GM23338 (cell line): ENCODE measurements at regions not wholly inside any gene's neighbourhood (a gene's known extent, or its start where the extent isn't known, plus 50 kb on each side); places are given as distances from the start of the nearest gene placed in this dataset.
"Not testable (repeated sequence)": the region's sequence is repeated elsewhere in the genome, so short reads cannot be mapped to it uniquely, and the experiment has no call there.

Source experiments
- ATAC-seq: fragments of 200-7000 bp; cut with Tn5 transposase; 3 replicates; pipeline ENCODE4 v1.9.1; 2020
- DNase-seq: peaks from one replicate; pipeline ENCODE4 v3.0.0-alpha.2; 2015; ENCODE audit warnings: low spot score
- H2AFZ ChIP-seq: fragments of 200-600 bp; sonication (generic); 2 replicates; pipeline ENCODE4 v1.8.0; 2016; ENCODE audit warnings: antibody characterized with exemption, mild to moderate bottlenecking, moderate library complexity
- H3F3A ChIP-seq: fragments of 200-600 bp; sonication (generic); replicated peaks from 2 replicates; pipeline ENCODE4 v1.8.0; 2017; ENCODE audit warnings: antibody characterized with exemption, mixed run types, low read depth
- H3K27ac ChIP-seq: fragments of 200-600 bp; sonication (generic); 2 replicates; pipeline ENCODE4 v1.6.1; 2016; ENCODE audit warnings: low read depth
- H3K27me3 ChIP-seq: fragments of 200-600 bp; sonication (generic); 2 replicates; pipeline ENCODE4 v1.8.0; 2016; ENCODE audit warnings: mild to moderate bottlenecking, mixed run types, moderate library complexity; ENCODE audit not compliant: insufficient read depth
- H3K36me3 ChIP-seq: fragments of 200-600 bp; sonication (generic); 2 replicates; pipeline ENCODE4 v1.8.0; 2016; ENCODE audit warnings: mild to moderate bottlenecking; ENCODE audit not compliant: insufficient read depth
- H3K4me1 ChIP-seq: fragments of 200-600 bp; sonication (generic); 2 replicates; pipeline ENCODE4 v1.8.0; 2016; ENCODE audit warnings: mild to moderate bottlenecking, moderate library complexity; ENCODE audit not compliant: insufficient read depth
- H3K4me2 ChIP-seq: fragments of 200-600 bp; sonication (generic); 2 replicates; pipeline ENCODE4 v1.7.1; 2017; ENCODE audit warnings: mixed run types
- H3K4me3 ChIP-seq: fragments of 200-600 bp; sonication (generic); 2 replicates; pipeline ENCODE4 v1.6.1; 2016; ENCODE audit warnings: mixed run types
- H3K79me2 ChIP-seq: fragments of 200-600 bp; sonication (generic); replicated peaks from 2 replicates; pipeline ENCODE4 v1.8.0; 2017; ENCODE audit warnings: mild to moderate bottlenecking; ENCODE audit not compliant: insufficient read depth
- H3K9me2 ChIP-seq: fragments of 200-600 bp; sonication (generic); 2 replicates; pipeline ENCODE4 v1.8.0; 2017; ENCODE audit not compliant: insufficient read depth
- H4K20me1 ChIP-seq: fragments of 200-600 bp; sonication (generic); replicated peaks from 2 replicates; pipeline ENCODE4 v1.8.0; 2017; ENCODE audit warnings: mild to moderate bottlenecking; ENCODE audit not compliant: insufficient read depth
- H3K27ac Mint-ChIP-seq: 2 replicates; pipeline ENCODE4 v1.8.0; 2020; ENCODE audit warnings: inconsistent platforms, mild to moderate bottlenecking, moderate library complexity, mixed read lengths
- H3K27me3 Mint-ChIP-seq: 3 replicates; pipeline ENCODE4 v1.8.0; 2022; ENCODE audit warnings: low read depth, mild to moderate bottlenecking, moderate library complexity, mixed read lengths, inconsistent platforms; ENCODE audit not compliant: insufficient read depth, poor library complexity
- H3K36me3 Mint-ChIP-seq: 3 replicates; pipeline ENCODE4 v1.8.0; 2021; ENCODE audit warnings: low read depth, mild to moderate bottlenecking, inconsistent platforms, moderate library complexity, mixed read lengths
- H3K4me1 Mint-ChIP-seq: 3 replicates; pipeline ENCODE4 v1.8.0; 2020; ENCODE audit warnings: mild to moderate bottlenecking, inconsistent platforms, mixed read lengths
- H3K4me3 Mint-ChIP-seq: 3 replicates; pipeline ENCODE4 v1.8.0; 2021; ENCODE audit warnings: moderate library complexity, mild to moderate bottlenecking, inconsistent platforms, mixed read lengths
- H3K9me3 Mint-ChIP-seq: 3 replicates; pipeline ENCODE4 v1.8.0; 2020; ENCODE audit warnings: moderate library complexity, mild to moderate bottlenecking, inconsistent platforms, mixed read lengths
- CTCF ChIP-seq, 2 experiments: fragments of 200-600 bp in 1 of 2; sonication (generic) in 1 of 2; conservative IDR thresholded peaks; 2 replicates each; pipeline versions ENCODE4 v1.5.1 to v1.6.1; 2016 to 2017; ENCODE audit warnings: antibody characterized with exemption in 2 of 2, low read depth in 2 of 2, mild to moderate bottlenecking in 2 of 2, moderate library complexity in 1 of 2
- EZH2phosphoT487 ChIP-seq: fragments of 200-600 bp; sonication (generic); IDR thresholded peaks from one replicate; pipeline ENCODE4 v1.8.1; 2018; ENCODE audit warnings: antibody characterized with exemption; ENCODE audit not compliant: unreplicated experiment
- JUNB ChIP-seq: IDR thresholded peaks from one replicate; pipeline ENCODE4 v1.6.1; 2016; ENCODE audit warnings: antibody characterized with exemption; ENCODE audit not compliant: unreplicated experiment
- ZNF114 ChIP-seq: fragments of 250-450 bp; sonication (Bioruptor Pico); IDR thresholded peaks from 2 replicates; pipeline ENCODE4 v1.5.0; 2020; ENCODE audit warnings: mild to moderate bottlenecking, moderate library complexity

GRCh38 chr14:37692680-37693079, 97.3 kb downstream of the TTC6 start:
- H3K27me3 Mint-ChIP-seq, H3F3A ChIP-seq, H3K79me2 ChIP-seq, H3K4me3 ChIP-seq, H3K27me3 ChIP-seq, H4K20me1 ChIP-seq, H3K36me3 Mint-ChIP-seq, H3K27ac Mint-ChIP-seq, DNase-seq, H3K4me2 ChIP-seq, H3K4me1 Mint-ChIP-seq, H3K4me3 Mint-ChIP-seq, H2AFZ ChIP-seq, H3K36me3 ChIP-seq, ATAC-seq, H3K27ac ChIP-seq, H3K9me2 ChIP-seq, H3K4me1 ChIP-seq: not testable (repeated sequence)
- peaks cover 17% of the 10 kb centered on the region for H3K9me3 Mint-ChIP-seq

GRCh38 chr14:37693420-37693819, 98.0 kb downstream of the TTC6 start:
- H2AFZ ChIP-seq, H3K4me1 ChIP-seq, H3K4me3 Mint-ChIP-seq, H3K27me3 ChIP-seq, H3K4me3 ChIP-seq, H3K9me2 ChIP-seq, H3K36me3 ChIP-seq, H3K27ac Mint-ChIP-seq, H3K27ac ChIP-seq, H3K27me3 Mint-ChIP-seq, H3K79me2 ChIP-seq, ATAC-seq, H3K36me3 Mint-ChIP-seq, H3K4me2 ChIP-seq, H3F3A ChIP-seq, H4K20me1 ChIP-seq, H3K4me1 Mint-ChIP-seq, DNase-seq: not testable (repeated sequence)
- H3K9me3 Mint-ChIP-seq, result peaks cover 17% of the 10 kb centered on the region

- no peak for TF ChIP-seq JUNB
- TF ChIP-seq CTCF (conservative IDR thresholded peaks at IDR 0.05; ENCODE audit: low read depth in 2 of 2), result no peak
- peaks cover 17% of the 10 kb centered on the region for H3K9me3 Mint-ChIP-seq
- H3K9me2 ChIP-seq, result no peaks in the 10 kb centered on the region
- no peaks in the 10 kb centered on the region for H4K20me1 ChIP-seq
- no peak overlapping the region for H3K27ac Mint-ChIP-seq
- H3K4me1 Mint-ChIP-seq, result no peaks in the 10 kb centered on the region
- no peaks in the 10 kb centered on the region for H3K27me3 Mint-ChIP-seq
- no peak overlapping the region for H3K27ac ChIP-seq
- H2AFZ ChIP-seq, result no peak overlapping the region
- H3K4me1 ChIP-seq, result no peaks in the 10 kb centered on the region
- no peak overlapping the region for H3K4me2 ChIP-seq
- no peaks in the 10 kb centered on the region; the same call in 2 of the 3 replicates for H3K36me3 Mint-ChIP-seq
- H3K4me3 ChIP-seq, result no peak overlapping the region
- no peak for DNase-seq
- H3K36me3 ChIP-seq, result no peaks in the 10 kb centered on the region
- no peak overlapping the region for H3K4me3 Mint-ChIP-seq
- ATAC-seq, result no peak
- no peaks in the 10 kb centered on the region for H3K79me2 ChIP-seq
- no peaks in the 10 kb centered on the region for H3F3A ChIP-seq
- no peaks in the 10 kb centered on the region for H3K27me3 ChIP-seq
Observed at GRCh38 chr14:37695866-37696265, 100.4 kb downstream of the TTC6 start.

- H2AFZ ChIP-seq, result no peak overlapping the region
- no peak for TF ChIP-seq ZNF114 (CRISPR knock-in tag)
- no peak for TF ChIP-seq EZH2phosphoT487
Observed at GRCh38 chr14:37697489-37698121, 102.2 kb downstream of the TTC6 start.

More at GRCh38 chr14:37697489-37698121, 102.2 kb downstream of the TTC6 start:
- Histone ChIP-seq H3F3A (no peaks in the 10 kb centered on the region), H3K79me2 (no peaks in the 10 kb centered on the region), H3K4me3 (no peak overlapping the region), H3K9me2 (no peaks in the 10 kb centered on the region), H3K4me1 (no peaks in the 10 kb centered on the region), H3K36me3 (no peaks in the 10 kb centered on the region), H3K4me2 (no peak overlapping the region), H4K20me1 (no peaks in the 10 kb centered on the region), H3K27me3 (no peaks in the 10 kb centered on the region), H3K27ac (no peak overlapping the region)
- no peak for DNase-seq
- Mint-ChIP-seq H3K4me3 (no peak overlapping the region), H3K27ac (no peak overlapping the region), H3K36me3 (no peaks in the 10 kb centered on the region; the same call in 2 of the 3 replicates), H3K27me3 (no peaks in the 10 kb centered on the region), H3K9me3 (peaks cover 17% of the 10 kb centered on the region), H3K4me1 (no peaks in the 10 kb centered on the region)
- ATAC-seq, result no peak
